OCI-LY3 (cell line): ENCODE measurements at regions not wholly inside any gene's neighbourhood (a gene's known extent, or its start where the extent isn't known, plus 50 kb on each side); places are given as distances from the start of the nearest gene placed in this dataset.

Experiments used
- EZH2phosphoT487 ChIP-seq: fragments of 200-600 bp; shearing (Covaris generic); IDR thresholded peaks from 2 replicates; pipeline ENCODE4 v1.6.1; 2018; ENCODE audit warnings: antibody characterized with exemption, mixed run types, low read depth
- TF ChIP-seq, protein P1 (sequence below): fragments of 200-600, 300-600 bp; sonication (generic); IDR thresholded peaks from 2 replicates; pipeline ENCODE4 v1.5.1; 2014; ENCODE audit warnings: antibody characterized with exemption, low read length, low read depth

DNA sequence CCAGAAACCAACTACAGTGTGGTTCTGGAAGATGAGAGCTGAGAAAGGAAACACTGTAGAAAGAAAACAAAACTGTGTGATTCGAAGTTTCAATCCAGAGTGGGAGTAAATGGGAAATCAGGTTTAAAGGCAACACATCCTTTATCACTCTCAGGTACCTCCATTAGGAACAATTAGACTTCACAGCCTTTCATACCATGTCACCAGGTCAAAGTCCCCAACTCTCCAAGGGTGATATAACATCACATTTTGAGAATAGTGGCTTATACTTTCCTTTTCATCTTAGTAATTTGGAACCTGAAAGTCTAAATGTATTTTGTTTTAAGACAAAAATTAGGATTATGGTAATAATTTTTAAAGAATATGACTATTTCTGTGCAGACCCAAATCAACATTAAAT lies 194.9 kb upstream of the WWC1 start:
- TF ChIP-seq, protein P1, sequence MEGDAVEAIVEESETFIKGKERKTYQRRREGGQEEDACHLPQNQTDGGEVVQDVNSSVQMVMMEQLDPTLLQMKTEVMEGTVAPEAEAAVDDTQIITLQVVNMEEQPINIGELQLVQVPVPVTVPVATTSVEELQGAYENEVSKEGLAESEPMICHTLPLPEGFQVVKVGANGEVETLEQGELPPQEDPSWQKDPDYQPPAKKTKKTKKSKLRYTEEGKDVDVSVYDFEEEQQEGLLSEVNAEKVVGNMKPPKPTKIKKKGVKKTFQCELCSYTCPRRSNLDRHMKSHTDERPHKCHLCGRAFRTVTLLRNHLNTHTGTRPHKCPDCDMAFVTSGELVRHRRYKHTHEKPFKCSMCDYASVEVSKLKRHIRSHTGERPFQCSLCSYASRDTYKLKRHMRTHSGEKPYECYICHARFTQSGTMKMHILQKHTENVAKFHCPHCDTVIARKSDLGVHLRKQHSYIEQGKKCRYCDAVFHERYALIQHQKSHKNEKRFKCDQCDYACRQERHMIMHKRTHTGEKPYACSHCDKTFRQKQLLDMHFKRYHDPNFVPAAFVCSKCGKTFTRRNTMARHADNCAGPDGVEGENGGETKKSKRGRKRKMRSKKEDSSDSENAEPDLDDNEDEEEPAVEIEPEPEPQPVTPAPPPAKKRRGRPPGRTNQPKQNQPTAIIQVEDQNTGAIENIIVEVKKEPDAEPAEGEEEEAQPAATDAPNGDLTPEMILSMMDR: no peak
- TF ChIP-seq EZH2phosphoT487: no peak
